DOHH2 (cell line): ENCODE measurements at regions not wholly inside any gene's neighbourhood (a gene's known extent, or its start where the extent isn't known, plus 50 kb on each side); places are given as distances from the start of the nearest gene placed in this dataset.

Source experiments
- EZH2phosphoT487 ChIP-seq: fragments of 200-600 bp; sonication (generic); IDR thresholded peaks from 2 replicates; pipeline ENCODE4 v1.6.1; 2017; ENCODE audit warnings: borderline replicate concordance, mild to moderate bottlenecking, antibody characterized with exemption, low read length, moderate library complexity, mixed read lengths
- TF ChIP-seq, protein P1 (sequence below): fragments of 200-600 bp; sonication (generic); IDR thresholded peaks from one replicate; pipeline ENCODE4 v1.5.1; 2014; ENCODE audit warnings: antibody characterized with exemption, mild to moderate bottlenecking, low read depth, low read length; ENCODE audit not compliant: poor library complexity, severe bottlenecking

DNA sequence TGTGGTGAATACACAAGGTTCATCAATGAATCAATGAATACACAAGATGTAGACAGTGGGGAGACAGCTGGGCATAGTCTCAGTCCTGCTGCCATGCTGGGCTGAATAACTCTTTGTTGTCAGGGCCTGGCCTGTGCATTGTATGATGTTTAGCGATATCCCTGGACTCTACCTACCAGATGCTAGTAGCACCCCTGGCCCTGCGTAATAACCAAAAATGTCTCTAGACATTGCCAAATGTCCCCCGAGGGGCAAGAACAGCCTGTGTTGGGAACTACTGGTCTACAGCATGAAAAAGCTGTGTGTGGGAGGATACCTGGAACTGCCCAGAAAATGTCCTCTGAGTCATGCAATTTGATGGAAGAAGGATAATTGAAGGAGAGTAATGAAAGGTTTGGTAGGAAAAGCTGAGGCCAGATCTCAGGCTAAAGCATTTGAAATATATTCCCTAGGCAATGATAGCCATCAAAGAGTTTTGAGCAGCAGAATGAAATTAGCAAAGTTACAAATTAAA lies 128.2 kb downstream of the TMEM30B start:
- TF ChIP-seq, protein P1, sequence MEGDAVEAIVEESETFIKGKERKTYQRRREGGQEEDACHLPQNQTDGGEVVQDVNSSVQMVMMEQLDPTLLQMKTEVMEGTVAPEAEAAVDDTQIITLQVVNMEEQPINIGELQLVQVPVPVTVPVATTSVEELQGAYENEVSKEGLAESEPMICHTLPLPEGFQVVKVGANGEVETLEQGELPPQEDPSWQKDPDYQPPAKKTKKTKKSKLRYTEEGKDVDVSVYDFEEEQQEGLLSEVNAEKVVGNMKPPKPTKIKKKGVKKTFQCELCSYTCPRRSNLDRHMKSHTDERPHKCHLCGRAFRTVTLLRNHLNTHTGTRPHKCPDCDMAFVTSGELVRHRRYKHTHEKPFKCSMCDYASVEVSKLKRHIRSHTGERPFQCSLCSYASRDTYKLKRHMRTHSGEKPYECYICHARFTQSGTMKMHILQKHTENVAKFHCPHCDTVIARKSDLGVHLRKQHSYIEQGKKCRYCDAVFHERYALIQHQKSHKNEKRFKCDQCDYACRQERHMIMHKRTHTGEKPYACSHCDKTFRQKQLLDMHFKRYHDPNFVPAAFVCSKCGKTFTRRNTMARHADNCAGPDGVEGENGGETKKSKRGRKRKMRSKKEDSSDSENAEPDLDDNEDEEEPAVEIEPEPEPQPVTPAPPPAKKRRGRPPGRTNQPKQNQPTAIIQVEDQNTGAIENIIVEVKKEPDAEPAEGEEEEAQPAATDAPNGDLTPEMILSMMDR: no peak
- no peak for TF ChIP-seq EZH2phosphoT487
